Right lobe of liver (tissue), 4 donors: ENCODE measurements at regions not wholly inside any gene's neighbourhood (a gene's known extent, or its start where the extent isn't known, plus 50 kb on each side); places are given as distances from the start of the nearest gene placed in this dataset.

ENCODE experiments used
- CTCF ChIP-seq, 4 donors: fragments of 200-600 bp in 3 of 4; fragments of 450-650 bp in 1 of 4; IDR thresholded peaks; one replicate each; pipeline versions ENCODE4 v1.5.1 to v1.8.0; 2016 to 2022; ENCODE audit warnings: antibody characterized with exemption in 4 of 4, mild to moderate bottlenecking in 2 of 4
- POLR2A ChIP-seq: fragments of 450-650 bp; IDR thresholded peaks from one replicate; pipeline ENCODE4 v1.6.1; 2017; ENCODE audit warnings: antibody characterized with exemption, mild to moderate bottlenecking
- donor health status: DM: no; HTN: no; CAD: no.
- donor health status: DM: no; HTN: no; CAD: no.
- donor health status: DM: no; HTN: yes; CAD: no.

- TF ChIP-seq CTCF (IDR thresholded peaks at IDR 0.05) (no peak), POLR2A (no peak)
Measured at GRCh38 chr15:47616876-47617275, 100.4 kb upstream of the SEMA6D start.
